ENCODE measurements at regions not wholly inside any gene's neighbourhood (a gene's known extent, or its start where the extent isn't known, plus 50 kb on each side); places are given as distances from the start of the nearest gene placed in this dataset.

DNA sequence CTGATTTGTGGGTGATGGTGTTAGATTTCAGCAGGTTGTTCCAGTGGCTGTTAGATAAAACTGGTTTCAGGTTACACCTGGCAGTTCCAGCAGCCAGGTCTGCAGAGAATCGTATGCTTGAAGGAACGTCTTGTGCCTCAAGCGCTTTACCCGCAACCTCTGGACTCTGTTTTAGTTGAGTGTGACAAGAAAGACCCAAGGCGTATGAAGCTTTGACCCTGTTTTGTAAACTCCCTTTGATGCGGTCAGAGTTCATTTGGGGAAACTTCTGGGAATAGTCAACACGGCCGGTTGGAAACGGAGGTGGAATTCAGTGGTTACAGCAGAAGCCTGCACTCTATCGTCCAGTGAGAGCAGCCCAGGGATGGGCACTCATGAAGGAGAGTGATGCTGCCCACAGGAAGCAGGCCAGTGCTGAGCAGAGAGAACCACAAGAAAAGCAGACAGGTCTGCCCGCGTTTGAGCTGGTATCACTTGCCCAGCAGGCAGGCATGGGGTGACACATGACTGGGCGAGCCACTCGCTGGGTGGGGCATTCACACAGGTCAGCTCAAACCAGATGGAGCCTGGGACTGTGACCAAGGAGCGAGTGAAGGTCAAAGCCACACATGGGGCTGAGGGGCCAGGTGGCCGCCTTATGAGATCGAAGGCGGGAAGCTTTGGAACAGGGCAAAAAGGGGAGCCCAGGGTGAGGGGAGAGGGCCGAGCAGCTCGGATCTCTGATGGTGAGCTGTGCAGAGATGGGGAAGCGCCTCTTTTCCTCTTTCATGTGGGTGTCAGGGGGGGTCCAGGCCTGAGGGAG lies 99.6 kb upstream of the MBOAT2 start:
- no peak for DNase-seq

DNA sequence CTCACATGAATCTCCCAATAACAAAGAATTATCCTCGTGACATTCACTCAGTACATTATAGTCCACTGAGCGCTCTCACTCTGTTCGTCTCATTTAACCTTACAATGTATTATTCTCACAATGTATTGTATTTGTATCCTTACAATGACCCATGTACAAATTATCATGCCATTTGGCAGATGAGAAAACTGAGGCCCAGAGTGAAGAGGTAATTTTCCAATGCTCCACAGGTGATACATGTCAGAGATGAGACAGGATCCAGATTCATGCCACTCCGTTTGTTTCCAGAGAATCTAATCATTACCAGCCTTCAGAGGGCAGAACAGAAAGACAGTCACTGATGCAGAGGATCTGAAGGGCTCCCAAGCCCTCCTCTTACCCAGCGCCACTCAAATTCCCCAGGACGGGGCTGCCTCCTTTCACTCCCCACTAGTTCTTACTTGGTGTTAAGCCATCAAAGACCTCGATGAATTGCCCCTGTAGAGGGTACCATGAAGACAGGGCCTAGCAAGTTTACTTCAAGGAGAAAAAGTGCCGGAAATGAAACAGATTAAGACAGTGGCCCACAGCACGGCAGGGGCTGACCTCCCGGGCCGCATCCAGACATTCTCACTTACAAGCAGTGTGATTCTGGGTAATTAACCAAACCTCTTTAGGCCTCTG lies 98.4 kb upstream of the MBOAT2 start:
- no peak for DNase-seq

DNA sequence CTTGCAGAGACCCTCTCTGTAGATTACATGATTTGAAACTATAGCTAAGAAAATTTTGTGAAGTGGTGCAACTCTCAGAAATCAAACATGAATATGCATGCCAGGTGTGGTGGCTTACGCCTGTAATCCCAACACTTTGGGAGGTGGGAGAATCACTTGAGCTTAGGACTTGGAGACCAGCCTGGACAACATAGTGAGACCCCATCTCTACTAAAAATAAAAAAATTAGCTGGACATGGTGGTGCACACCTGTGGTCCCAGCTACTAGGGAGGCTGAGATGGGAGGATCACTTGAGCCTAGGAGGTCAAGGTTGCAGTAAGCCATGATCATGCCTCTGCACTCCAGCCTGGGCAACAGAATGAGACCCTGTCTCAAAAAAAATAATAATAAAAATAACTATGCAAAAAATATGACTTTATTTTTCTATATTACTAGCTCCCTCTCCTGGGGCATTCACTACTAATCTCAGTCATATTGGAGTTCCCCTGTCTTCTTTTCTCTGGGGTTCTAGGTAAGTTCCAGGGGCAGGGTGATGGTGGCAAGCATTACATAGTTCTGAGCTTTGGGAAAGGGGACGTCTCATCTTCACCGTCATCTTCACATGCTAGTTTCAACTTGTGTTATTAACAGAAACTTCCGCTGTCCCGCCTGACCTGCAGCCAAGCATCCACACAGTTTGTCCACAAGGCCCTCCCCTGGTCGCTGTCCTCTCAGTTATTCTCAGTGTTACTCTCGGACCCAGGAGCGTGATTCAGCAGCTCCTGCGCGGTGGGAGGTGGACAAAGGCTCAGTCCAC lies 96.8 kb upstream of the MBOAT2 start:
- no peak for DNase-seq

DNA sequence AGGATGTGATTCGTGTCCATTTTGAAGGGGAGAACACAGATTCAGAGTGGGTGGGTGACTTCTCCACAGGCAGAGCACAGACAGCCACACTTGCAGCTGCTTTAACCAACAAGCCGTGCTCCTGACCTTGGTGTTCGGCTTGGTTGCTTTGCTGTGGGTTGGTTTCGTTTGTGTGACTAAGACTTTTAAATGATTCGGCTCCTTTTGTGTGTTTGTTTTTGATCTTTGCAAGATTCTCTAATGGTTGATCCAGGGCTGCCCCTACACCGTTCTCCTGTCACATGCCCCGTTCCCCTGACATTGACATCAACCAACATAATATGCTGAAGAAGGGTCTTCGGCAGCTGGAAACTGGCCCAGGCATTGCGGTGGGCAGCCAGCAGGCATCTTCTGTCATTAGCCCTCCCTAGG lies 95.9 kb upstream of the MBOAT2 start:
- DNase-seq = no peak

DNA sequence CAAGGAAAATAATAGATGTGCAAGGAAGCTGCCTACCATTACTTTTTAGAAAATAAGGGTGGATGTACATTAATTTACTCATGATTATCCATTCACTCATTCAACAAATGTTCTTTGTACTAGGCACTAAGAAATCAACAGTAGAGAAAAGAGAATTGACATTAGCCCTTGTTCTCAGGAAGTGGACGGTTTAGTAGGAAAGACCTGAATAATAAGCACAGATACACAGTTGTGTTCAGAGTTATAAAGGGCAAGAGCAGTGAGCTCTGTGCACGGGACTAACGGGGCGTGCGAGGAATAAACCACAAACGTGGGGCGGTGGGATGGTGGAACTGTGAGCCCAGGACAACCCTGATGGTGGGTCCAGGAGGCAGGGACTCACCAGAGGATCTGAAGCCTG lies 94.4 kb upstream of the MBOAT2 start:
- no peak for DNase-seq

DNA sequence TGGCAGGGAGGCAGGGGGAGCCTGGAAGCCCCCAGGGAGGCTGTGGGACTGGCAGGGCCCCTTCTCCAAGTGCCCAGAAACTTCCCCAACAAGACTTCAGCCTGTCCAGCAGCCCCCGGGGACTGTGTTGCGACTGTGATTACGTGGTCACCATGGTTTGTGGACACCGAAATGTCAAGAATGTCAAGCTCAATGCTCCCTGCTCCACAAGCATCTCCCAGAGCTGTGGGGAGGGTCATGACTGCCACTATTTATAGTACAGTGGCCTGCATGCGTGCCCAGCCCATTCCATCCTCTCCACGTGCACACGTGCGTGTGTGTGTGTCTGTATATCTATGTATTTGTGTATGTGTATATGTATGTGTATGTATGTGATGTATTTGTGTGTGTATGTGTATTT lies 93.8 kb upstream of the MBOAT2 start:
- no peak for DNase-seq

DNA sequence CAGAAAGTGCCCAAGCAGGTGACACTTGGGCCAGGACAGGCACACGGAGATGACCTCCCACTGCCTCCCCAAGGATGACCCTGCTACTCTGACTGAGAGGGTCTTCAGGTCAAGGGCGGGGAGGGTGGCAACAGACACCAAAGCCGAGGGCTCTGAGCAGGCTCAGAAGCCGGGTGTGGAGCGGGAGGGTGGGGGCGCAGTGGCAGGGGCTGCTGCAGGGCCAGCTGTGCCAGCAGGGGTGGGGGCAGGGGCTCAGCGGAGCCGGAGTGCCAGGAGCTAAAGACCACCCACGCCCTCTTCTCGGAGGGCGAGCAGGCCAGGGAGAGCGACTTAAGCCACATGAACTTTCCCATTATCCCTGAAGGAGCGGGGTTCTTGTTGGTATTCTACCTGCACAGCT lies 93.3 kb upstream of the MBOAT2 start:
- no peak for DNase-seq

DNA sequence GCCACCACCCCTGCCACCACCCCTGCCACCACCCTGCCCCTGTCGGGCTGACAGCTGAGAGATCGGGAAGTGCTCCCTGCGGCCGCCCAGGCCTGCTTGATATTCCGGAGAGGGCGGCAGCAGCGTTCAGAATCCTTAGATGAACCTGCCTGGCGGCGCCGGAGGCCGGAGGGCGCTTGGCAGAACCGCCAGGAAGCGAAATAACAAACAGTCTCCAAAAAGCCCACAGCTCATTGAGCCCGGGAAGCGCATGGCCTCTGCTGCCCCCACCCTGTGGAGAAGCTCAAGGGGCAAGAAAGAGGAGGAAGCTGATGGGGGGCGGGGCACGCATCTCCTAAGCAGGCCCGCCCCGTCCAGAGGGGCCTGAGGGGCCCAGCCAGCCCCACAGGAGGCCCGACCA lies 92.2 kb upstream of the MBOAT2 start:
- no peak for DNase-seq

DNA sequence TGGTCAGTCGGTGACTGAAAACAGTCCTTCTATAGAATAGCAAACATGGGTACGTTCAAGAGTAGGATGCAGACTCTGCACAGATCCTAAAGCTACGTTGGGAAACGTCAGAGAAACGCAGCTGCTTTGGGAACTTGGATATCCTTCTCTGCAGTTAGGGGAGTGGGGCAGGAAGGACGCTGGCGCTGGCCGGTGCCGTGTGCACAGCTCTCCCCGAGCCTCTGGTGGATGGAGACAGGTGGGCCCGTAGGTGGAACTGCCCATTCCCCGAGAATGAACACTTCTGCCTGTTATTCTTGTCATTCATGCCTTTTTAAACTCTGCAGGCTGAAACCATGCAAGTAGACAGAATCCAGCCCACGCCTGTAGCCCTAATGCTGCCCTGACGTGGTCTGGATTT lies 91.7 kb upstream of the MBOAT2 start:
- no peak for DNase-seq

DNA sequence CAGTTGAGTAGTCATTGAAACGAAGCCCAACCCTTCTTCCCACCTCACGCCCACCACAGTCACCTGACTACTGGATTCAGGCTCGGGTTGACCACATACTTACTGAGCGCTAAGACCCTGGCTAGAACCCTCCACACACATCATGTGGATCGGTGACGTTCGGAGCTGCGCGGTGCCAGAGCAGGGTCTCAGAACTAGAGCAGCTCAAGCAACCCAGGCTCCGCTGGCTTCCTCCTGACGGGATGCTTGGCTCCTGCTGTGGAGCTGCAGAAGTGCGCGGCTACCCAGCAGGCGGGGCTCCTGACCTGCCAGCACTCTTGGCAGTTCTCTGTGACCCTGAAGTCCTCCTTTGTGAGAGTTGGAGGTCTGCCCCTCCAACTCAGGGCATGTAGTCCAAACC lies 90.6 kb upstream of the MBOAT2 start:
- no peak for DNase-seq

DNA sequence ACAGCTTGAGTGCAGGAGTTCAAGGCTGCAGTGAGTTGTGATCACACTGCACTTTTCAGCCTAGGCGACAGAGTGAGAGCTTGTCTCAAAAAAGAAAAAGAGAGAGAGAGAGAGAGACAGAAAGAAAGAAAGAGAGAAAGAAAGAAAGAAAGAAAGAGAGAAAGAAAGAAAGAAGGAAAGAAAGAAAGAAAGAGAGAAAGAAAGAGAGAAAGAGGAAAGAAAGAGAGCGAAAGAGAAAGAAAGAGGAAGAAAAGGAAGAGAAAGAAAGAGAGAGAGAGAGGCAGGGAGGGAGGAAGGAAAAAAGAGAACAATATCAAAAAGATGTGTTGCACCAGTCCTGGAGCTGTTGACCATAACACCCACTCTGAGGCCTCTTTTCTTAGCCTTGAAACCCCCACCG lies 89.8 kb upstream of the MBOAT2 start:
- DNase-seq = no peak

DNA sequence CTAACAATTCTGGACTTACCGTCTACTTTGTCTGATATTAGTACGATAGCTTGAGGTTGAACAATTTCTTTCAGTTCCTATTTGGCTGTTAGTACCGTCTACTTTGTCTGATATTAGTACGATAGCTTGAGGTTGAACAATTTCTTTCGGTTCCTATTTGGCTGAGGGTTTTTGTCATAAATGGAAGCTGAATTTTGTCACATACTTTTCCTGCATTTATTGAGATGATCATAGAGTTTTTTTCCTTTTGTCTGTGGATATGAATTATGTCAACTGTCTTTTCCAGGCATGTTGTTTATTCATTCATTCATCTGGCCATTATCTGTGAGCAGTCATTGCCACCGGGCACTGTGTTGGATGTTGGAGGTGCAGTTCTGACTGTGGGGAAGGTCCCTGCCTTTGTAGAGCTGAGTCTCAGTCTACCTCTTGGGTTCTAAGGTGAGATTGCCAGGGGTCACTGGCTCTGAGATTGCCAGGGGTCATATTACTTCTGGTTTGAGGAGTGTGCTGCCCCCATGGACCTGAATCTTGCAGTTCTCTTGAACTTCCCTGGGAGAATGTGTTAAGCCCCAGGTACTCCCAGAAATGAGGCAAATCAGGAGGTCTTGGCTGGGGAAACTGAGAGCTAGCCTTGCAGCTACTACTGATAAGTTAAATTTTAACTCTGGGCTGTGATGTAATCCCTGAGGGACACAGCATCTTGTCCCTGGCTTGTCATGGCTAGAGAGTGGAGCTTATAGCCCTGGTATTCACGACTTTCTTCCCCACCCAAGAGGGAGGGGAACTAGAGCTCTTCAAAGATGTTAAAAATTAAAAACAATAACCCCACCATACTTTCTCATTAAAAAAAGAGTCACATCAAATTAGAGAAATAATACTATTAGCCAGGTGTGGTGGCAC lies 89.1 kb upstream of the MBOAT2 start:
- DNase-seq = no peak

DNA sequence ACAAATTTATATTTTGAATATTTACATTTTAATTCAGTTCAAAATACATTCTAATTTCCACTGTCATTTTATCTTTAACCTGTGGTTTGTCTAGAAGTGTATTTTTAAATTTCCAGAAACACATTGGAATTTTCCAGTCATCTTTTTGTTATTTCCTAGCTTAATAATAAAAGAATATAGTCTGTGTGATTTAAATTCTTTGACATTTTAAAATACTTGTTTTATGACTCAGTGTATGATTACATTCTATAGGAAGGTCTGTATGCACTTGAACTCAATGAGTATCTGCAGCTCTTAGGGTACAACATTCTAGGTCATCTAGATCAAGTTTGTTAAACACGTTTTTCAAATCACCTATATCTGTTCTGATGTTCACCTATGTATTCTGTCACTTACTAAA lies 88.3 kb upstream of the MBOAT2 start:
- DNase-seq = no peak

DNA sequence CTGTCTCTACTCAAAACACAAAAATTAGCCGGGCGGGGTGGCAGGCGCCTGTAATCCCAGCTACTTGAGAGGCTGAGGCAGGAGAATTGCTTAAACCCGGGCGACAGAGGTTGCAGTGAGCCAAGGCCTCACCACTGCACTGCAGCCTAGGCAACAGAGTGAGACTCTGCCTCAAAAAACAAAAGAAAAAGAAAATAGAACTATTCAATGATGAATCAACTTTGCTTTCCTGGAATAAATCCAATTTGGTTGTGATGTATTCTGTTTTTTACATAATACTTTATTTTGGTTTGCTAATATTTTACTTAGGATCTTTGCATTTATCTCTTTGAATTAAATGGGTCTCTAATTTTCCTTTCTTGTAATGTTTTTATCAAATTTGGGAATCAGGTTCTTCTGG lies 86.3 kb upstream of the MBOAT2 start:
- DNase-seq = no peak

DNA sequence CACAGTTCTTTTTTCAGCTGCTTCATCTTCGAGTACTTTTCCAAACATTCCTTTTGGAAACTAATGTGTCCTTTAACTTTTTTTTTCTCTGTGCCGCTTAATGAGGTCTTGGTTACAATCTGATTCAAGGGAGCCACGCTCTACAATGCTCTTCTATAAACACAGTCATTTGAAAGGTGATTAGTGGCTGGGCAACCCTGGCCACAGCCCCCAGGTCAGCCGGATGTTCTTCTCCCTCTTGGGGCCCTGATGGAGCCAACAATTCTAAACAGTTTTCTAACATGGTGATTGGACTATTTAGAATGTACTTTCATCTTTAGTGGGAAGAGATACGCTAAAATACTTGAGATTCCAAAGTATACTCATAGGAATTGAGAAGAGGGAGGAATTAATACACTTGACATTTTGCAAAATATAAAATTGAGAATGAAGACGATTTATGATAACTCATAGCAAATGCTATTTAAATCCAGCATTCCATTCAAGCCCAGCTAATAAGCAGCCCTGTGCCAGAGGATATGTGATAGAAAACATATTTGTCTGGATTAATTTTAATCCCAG lies 83.7 kb upstream of the MBOAT2 start:
- DNase-seq = no peak

DNA sequence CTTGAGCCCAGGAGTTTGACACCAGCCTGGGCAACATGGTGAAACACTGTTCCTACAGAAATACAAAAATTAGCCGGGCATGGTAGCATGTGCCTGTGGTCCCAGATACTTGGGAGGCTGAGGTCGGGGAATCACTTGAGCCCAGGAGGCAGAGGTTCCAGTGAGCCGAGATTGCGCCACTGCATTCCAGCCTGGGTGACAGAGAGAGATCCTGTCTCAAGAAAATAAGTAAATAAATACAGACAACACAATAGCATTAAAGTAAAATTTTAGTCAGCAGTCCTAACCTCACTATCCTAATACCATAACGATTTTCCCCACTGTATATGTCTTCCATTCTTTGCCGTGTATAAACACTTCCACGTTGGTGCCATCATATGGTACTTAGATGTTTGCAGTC lies 83.0 kb upstream of the MBOAT2 start:
- no peak for DNase-seq

DNA sequence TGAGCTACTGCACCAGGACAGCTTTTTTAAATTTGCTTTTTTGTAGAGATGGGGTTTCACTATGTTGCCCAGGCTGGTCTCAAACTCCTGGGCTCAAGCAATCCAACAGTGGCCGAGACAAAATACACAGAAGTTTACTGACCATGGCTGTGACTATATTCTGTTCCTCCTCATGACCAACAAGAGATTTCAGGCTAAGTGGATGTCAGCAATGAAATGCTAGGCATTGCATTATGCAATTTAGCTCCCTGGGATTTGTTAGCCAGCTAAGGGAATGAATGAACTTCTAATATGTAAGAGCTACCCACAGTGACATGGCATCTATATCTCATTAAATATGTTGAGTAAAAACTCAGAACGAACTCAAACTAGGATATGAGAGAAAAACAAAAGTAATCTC lies 81.9 kb upstream of the MBOAT2 start:
- no peak for DNase-seq

DNA sequence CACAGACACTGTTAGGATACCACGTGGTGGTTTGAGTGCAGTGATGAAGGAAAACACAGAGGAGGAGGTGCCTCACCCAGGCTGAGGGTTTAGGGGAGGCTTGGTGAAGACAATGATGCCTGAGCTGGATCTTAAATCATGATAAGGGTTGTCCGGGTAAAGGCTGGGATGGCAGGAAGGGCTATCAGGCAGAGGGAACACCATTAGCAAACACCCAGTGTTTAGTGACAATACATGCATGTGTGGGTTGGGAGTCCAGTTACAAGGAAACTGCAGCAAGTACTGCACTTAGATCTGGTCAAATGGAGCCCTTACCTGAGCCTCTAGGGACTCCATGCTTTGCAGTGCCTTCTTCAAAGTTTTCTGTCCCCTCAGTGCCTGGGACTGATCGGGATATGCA lies 79.8 kb upstream of the MBOAT2 start:
- DNase-seq = no peak

DNA sequence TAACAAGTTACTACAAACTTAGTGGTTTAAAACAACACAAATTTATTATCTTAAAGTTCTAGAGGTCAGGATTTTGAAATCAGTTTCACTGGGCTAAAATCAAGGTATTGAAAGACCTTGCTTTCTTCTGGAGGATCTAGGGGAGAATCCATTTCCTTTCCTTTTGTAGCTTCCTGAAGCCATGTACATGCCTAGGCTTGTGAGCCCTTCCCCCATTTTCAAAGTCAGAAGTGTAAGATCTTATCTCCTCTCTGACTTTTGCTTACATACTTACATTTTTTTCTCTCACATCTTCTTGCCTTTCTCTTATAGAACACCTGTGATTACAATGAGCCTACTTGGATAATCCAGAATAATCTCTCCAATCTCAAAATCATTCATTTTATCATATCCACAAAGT lies 78.7 kb upstream of the MBOAT2 start:
- DNase-seq = no peak

DNA sequence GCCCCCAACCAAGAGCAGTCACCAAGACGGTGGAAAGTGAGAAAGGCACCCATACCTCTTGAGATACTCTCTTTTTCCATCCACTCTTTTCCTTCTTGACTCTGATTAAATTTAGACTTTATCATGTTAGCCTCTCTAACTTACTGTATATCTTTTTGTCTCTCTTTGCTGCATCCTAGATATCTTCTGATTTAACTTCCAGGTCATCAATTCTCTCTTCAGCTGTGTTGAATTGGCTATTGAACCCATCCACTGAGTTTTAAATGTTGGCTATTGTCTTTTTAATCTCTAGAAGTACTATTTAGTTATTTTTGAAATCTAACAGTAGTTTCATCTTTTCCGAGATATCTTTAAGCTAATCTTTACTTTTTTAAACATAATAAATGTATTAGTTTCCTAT lies 78.3 kb upstream of the MBOAT2 start:
- DNase-seq = no peak

DNA sequence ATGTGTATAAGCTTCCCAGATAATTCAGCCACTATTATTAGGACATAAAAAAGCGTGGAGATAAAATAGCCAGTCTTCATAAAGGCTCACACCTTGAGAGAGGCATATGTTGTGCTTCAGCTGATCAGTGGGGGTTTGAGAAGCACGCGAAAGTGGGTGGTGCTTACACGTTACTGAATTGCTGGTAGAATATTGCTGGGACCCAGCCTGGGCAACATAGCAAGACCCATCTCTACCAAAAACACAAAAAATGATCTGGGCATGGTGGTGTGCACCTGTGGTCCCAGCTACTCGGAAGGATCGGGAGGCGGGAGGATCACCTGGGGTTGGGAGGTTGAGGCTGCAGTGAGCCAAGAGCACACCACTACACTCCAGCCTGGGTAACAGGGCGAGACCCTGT lies 74.9 kb upstream of the MBOAT2 start:
- DNase-seq = no peak

DNA sequence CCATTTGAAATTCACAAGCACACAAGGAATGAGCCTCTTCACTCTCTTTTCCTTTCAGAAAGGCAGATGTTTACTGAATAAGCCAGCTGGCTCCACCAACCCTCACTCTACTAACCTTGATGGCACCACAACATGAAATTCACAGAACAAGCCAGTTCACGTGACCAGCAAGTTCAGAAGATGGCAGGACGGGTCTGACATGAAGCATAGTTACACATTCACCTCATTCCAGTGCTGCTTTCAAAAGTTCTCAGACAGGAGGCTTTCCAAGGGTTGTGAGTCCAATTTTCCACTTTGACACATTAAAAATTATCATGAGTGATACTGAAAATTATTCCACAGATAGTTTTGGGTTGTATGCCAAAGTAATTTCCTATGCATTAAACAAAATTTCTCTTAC lies 74.2 kb upstream of the MBOAT2 start:
- no peak for DNase-seq

DNA sequence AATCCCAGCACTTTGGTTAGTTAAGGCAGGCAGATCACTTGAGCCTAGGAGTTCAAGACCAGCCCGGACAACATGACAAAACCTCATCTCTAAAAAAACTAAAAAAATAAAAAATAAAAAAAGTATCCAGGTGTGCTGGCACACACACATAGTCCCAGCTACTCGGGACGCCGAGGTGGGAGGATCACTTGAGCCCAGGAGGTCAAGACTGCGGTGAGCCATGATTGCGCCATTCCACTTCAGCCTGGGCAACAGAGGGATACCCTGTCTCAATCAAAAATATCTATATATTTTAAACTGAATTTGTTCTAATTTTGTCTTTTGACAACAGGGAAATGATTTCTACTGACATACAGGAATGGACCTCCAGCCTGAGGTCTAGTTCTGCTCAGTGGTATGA lies 73.3 kb upstream of the MBOAT2 start:
- no peak for DNase-seq
